WERI-Rb-1 (cell line): ENCODE measurements at regions not wholly inside any gene's neighbourhood (a gene's known extent, or its start where the extent isn't known, plus 50 kb on each side); places are given as distances from the start of the nearest gene placed in this dataset.

ENCODE experiments used
- DNase-seq: peaks from one replicate; pipeline ENCODE4 v3.0.0-alpha.2; 2020
- H3K27ac ChIP-seq: fragments of 250-450 bp; sonication (Bioruptor Pico); 2 replicates; pipeline ENCODE4 v1.5.1; 2020; ENCODE audit warnings: mild to moderate bottlenecking, moderate library complexity
- H3K27me3 ChIP-seq: fragments of 250-450 bp; sonication (Bioruptor Pico); 2 replicates; pipeline ENCODE4 v1.5.1; 2021; ENCODE audit warnings: mild to moderate bottlenecking, low read depth, moderate library complexity; ENCODE audit not compliant: insufficient read depth, severe bottlenecking
- H3K36me3 ChIP-seq: fragments of 250-450 bp; sonication (Bioruptor Pico); 2 replicates; pipeline ENCODE4 v1.5.1; 2020; ENCODE audit warnings: mild to moderate bottlenecking, moderate library complexity
- H3K4me3 ChIP-seq: 2 replicates; pipeline ENCODE4 v1.5.1; 2011; ENCODE audit warnings: low read depth, mild to moderate bottlenecking, control low read depth, low read length
- H3K9me3 ChIP-seq: fragments of 250-450 bp; sonication (Bioruptor Pico); 2 replicates; pipeline ENCODE4 v1.5.1; 2021; ENCODE audit warnings: mild to moderate bottlenecking, moderate library complexity; ENCODE audit not compliant: severe bottlenecking
- CTCF ChIP-seq: IDR thresholded peaks from 2 replicates; pipeline ENCODE4 v1.5.1; 2011; ENCODE audit warnings: low read depth, mild to moderate bottlenecking, control low read depth, inconsistent platforms, low read length

- Histone ChIP-seq H3K9me3 (peaks cover 7% of the 10 kb centered on the region), H3K36me3 (no peaks in the 10 kb centered on the region), H3K27ac (no peak overlapping the region), H3K27me3 (peaks cover 98% of the 10 kb centered on the region), H3K4me3 (no peak overlapping the region)
- no peak for DNase-seq
- TF ChIP-seq CTCF, result no peak
Measured at GRCh38 chr13:27847669-27848068, 55.4 kb downstream of the GSX1 start.

GRCh38 chr13:27851096-27851850 lies 59.0 kb downstream of the GSX1 start:
- peaks cover 100% of the 10 kb centered on the region for H3K27me3 ChIP-seq
- no peaks in the 10 kb centered on the region for H3K9me3 ChIP-seq
- H3K4me3 ChIP-seq, result no peak overlapping the region
- H3K36me3 ChIP-seq, result no peaks in the 10 kb centered on the region
- no peak overlapping the region for H3K27ac ChIP-seq
- DNase-seq, result no peak
- TF ChIP-seq CTCF, result no peak

GRCh38 chr13:27852491-27852890 lies 60.2 kb downstream of the GSX1 start:
- TF ChIP-seq CTCF, result no peak
- Histone ChIP-seq H3K9me3 (peaks cover 3% of the 10 kb centered on the region), H3K27me3 (peaks cover 98% of the 10 kb centered on the region), H3K36me3 (no peaks in the 10 kb centered on the region), H3K4me3 (no peak overlapping the region), H3K27ac (no peak overlapping the region)
- DNase-seq, result no peak

GRCh38 chr13:27853335-27853734 lies 61.1 kb downstream of the GSX1 start:
- Histone ChIP-seq H3K9me3 (peaks cover 3% of the 10 kb centered on the region), H3K27ac (no peak overlapping the region), H3K27me3 (peaks cover 98% of the 10 kb centered on the region), H3K36me3 (no peaks in the 10 kb centered on the region), H3K4me3 (no peak overlapping the region)
- TF ChIP-seq CTCF, result no peak
- DNase-seq, result no peak

GRCh38 chr13:27853861-27854260 lies 61.6 kb downstream of the GSX1 start:
- DNase-seq, result no peak
- H3K9me3 ChIP-seq, result peaks cover 3% of the 10 kb centered on the region
- H3K27ac ChIP-seq, result no peak overlapping the region
- H3K4me3 ChIP-seq, result no peak overlapping the region
- H3K27me3 ChIP-seq, result peaks cover 98% of the 10 kb centered on the region
- TF ChIP-seq CTCF, result no peak
- no peaks in the 10 kb centered on the region for H3K36me3 ChIP-seq

- TF ChIP-seq CTCF, result no peak
- Histone ChIP-seq H3K9me3 (peaks cover 3% of the 10 kb centered on the region), H3K27me3 (peaks cover 98% of the 10 kb centered on the region), H3K4me3 (no peak overlapping the region), H3K36me3 (no peaks in the 10 kb centered on the region), H3K27ac (no peak overlapping the region)
- DNase-seq, result no peak
Measured at GRCh38 chr13:27854606-27855005, 62.3 kb downstream of the GSX1 start.
